Anterior cingulate cortex (tissue), 58 donors: ENCODE measurements at regions not wholly inside any gene's neighbourhood (a gene's known extent, or its start where the extent isn't known, plus 50 kb on each side); places are given as distances from the start of the nearest gene placed in this dataset.

Experiments
- DNase-seq, 58 donors: peaks; one replicate each; lab custom pipeline; 2025; lab: John Stamatoyannopoulos, UW

- no peak for DNase-seq
Observed at GRCh38 chr12:76702946-76703345, 61.0 kb upstream of the ZDHHC17 start.

GRCh38 chr12:76704693-76705092 lies 59.2 kb upstream of the ZDHHC17 start:
- DNase-seq = no peak

GRCh38 chr12:76706101-76706500 lies 57.8 kb upstream of the ZDHHC17 start:
- no peak for DNase-seq

- DNase-seq = no peak
Observed at GRCh38 chr12:76706761-76707160, 57.2 kb upstream of the ZDHHC17 start.

GRCh38 chr12:76707772-76708171 lies 56.1 kb upstream of the ZDHHC17 start:
- DNase-seq = no peak

GRCh38 chr12:76708296-76708695 lies 55.6 kb upstream of the ZDHHC17 start:
- no peak for DNase-seq

GRCh38 chr12:76711241-76711640 lies 52.7 kb upstream of the ZDHHC17 start:
- DNase-seq = no peak

- no peak for DNase-seq
Observed at GRCh38 chr12:76713130-76713529, 50.8 kb upstream of the ZDHHC17 start.

- DNase-seq = no peak
Observed at GRCh38 chr12:76713986-76714385, 49.9 kb upstream of the ZDHHC17 start.
